Caco-2 (cell line): ENCODE measurements at regions not wholly inside any gene's neighbourhood (a gene's known extent, or its start where the extent isn't known, plus 50 kb on each side); places are given as distances from the start of the nearest gene placed in this dataset.

ENCODE experiments used
- BruUV-seq: library from RNA; stranded (reverse); fragments of 400-500 nt; replicated peaks from 2 replicates; lab custom pipeline; 2021; lab: Mats Ljungman, UMichigan
- CTCF ChIA-PET: fragments of 300-600 bp; sonication (Branson Sonifier 250); formaldehyde crosslinking; loops from one replicate; lab custom pipeline; 2022; ENCODE audit warnings: antibody characterized with exemption; lab: Charles Lee
- POLR2A ChIA-PET: fragments of 300-600 bp; sonication (Branson Sonifier 250); formaldehyde crosslinking; loops from one replicate; lab custom pipeline; 2022; ENCODE audit warnings: antibody characterized with exemption; lab: Charles Lee
- DNase-seq, 2 experiments: peaks; one replicate each; pipeline versions ENCODE4 v3.0.0 to v3.0.0-alpha.2; 2020 to 2022
- H3K27me3 ChIP-seq: replicated peaks from 2 replicates; pipeline ENCODE4 v1.6.0; 2011; ENCODE audit warnings: low read length; ENCODE audit not compliant: control insufficient read depth, insufficient read depth
- H3K36me3 ChIP-seq: 2 replicates; pipeline ENCODE4 v1.5.1; 2011; ENCODE audit warnings: low read length; ENCODE audit not compliant: control insufficient read depth, insufficient read depth
- H3K4me1 ChIP-seq: fragments of 250-450 bp; sonication (Bioruptor Pico); 2 replicates; pipeline ENCODE4 v1.5.1; 2020; ENCODE audit warnings: mild to moderate bottlenecking
- H3K4me3 ChIP-seq: 2 replicates; pipeline ENCODE4 v1.5.1; 2011; ENCODE audit warnings: low read depth, mild to moderate bottlenecking, control low read depth, low read length
- H3K9me3 ChIP-seq: fragments of 250-450 bp; sonication (Bioruptor Pico); 2 replicates; pipeline ENCODE4 v1.5.1; 2020; ENCODE audit warnings: mild to moderate bottlenecking, moderate library complexity
- H3K27ac Mint-ChIP-seq: one replicate; pipeline ENCODE4 v1.8.0; 2022; ENCODE audit warnings: mixed read lengths; ENCODE audit not compliant: unreplicated experiment
- H3K27me3 Mint-ChIP-seq: one replicate; pipeline ENCODE4 v1.8.0; 2022; ENCODE audit warnings: mixed read lengths; ENCODE audit not compliant: insufficient read depth, unreplicated experiment
- H3K36me3 Mint-ChIP-seq: one replicate; pipeline ENCODE4 v1.8.0; 2022; ENCODE audit warnings: mild to moderate bottlenecking, mixed read lengths; ENCODE audit not compliant: insufficient read depth, unreplicated experiment
- H3K4me1 Mint-ChIP-seq: one replicate; pipeline ENCODE4 v1.8.0; 2022; ENCODE audit warnings: low read depth, mixed read lengths; ENCODE audit not compliant: unreplicated experiment
- H3K4me3 Mint-ChIP-seq: one replicate; pipeline ENCODE4 v1.8.0; 2022; ENCODE audit warnings: mild to moderate bottlenecking, moderate library complexity, mixed read lengths; ENCODE audit not compliant: unreplicated experiment
- H3K9me3 Mint-ChIP-seq: one replicate; pipeline ENCODE4 v1.8.0; 2022; ENCODE audit warnings: mixed read lengths; ENCODE audit not compliant: unreplicated experiment
- CTCF ChIP-seq, 2 experiments: fragments of 200-600 bp in 1 of 2; IDR thresholded peaks; 1 replicate in 1 of 2; 2 replicates in 1 of 2; pipeline versions ENCODE4 v1.5.1 to v1.8.0; 2011 to 2022; ENCODE audit warnings: antibody characterized with exemption in 1 of 2, control low read depth in 1 of 2, inconsistent platforms in 1 of 2, low read depth in 1 of 2, low read length in 1 of 2, mild to moderate bottlenecking in 1 of 2, moderate library complexity in 1 of 2; ENCODE audit not compliant: insufficient read depth in 1 of 2, severe bottlenecking in 1 of 2, unreplicated experiment in 1 of 2
- intact Hi-C: fragments of 100-400 bp; cut with micrococcal nuclease; formaldehyde crosslinking; loops from one replicate; pipeline ENCODE4 v1.10.0; 2022; ENCODE audit not compliant: unreplicated experiment

GRCh38 chr2:213233438-213234330 lies 50.6 kb upstream of the SPAG16 start:
- TF ChIP-seq CTCF (IDR thresholded peaks at IDR 0.05; ENCODE audit: insufficient read depth in 1 of 2, low read depth in 1 of 2, low read length in 1 of 2, severe bottlenecking in 1 of 2, unreplicated experiment in 1 of 2) = no peak
- H3K9me3 Mint-ChIP-seq = no peaks in the 10 kb centered on the region
- H3K36me3 ChIP-seq = no peaks in the 10 kb centered on the region
- POLR2A ChIA-PET = no interaction called here
- H3K9me3 ChIP-seq = no peaks in the 10 kb centered on the region
- peak overlapping the region; percentile 67 for H3K27ac Mint-ChIP-seq
- peaks cover 1% of the 10 kb centered on the region for H3K36me3 Mint-ChIP-seq
- BruUV-seq = no TSS peak
- CTCF ChIA-PET = no interaction called here
- no peaks in the 10 kb centered on the region for H3K27me3 Mint-ChIP-seq
- no peak overlapping the region for H3K4me3 ChIP-seq
- no peak overlapping the region for H3K4me3 Mint-ChIP-seq
- H3K27me3 ChIP-seq = no peaks in the 10 kb centered on the region
- intact Hi-C loops = loop anchor here (10.0 kb wide), 1 partner anchor 1571 kb away; the partner anchor contains the start of gene BARD1
- peaks cover 28% of the 10 kb centered on the region for H3K4me1 ChIP-seq
- no peak for DNase-seq
- peaks cover 24% of the 10 kb centered on the region for H3K4me1 Mint-ChIP-seq
